NCI-H69 (cell line): ENCODE measurements at regions not wholly inside any gene's neighbourhood (a gene's known extent, or its start where the extent isn't known, plus 50 kb on each side); places are given as distances from the start of the nearest gene placed in this dataset.
"Not testable (repeated sequence)": the region's sequence is repeated elsewhere in the genome, so short reads cannot be mapped to it uniquely, and the experiment has no call there.

Experiments used
- DNase-seq: peaks from one replicate; lab custom pipeline; 2025; lab: John Stamatoyannopoulos, UW

- DNase-seq: no peak
These were observed 62.1 kb upstream of the TEKT1 start for GRCh38 chr17:6893382-6894205.

GRCh38 chr17:6894206-6894528, 62.6 kb upstream of the TEKT1 start:
- DNase-seq: no peak

- DNase-seq: no peak
These were observed 69.6 kb upstream of the TEKT1 start for GRCh38 chr17:6901086-6901485.

- no peak for DNase-seq
These were observed 71.9 kb upstream of the TEKT1 start for GRCh38 chr17:6903326-6903900.

GRCh38 chr17:6908807-6909206, 77.3 kb upstream of the TEKT1 start:
- no peak for DNase-seq

GRCh38 chr17:6910987-6911603, 79.6 kb upstream of the TEKT1 start:
- peak; percentile 30 for DNase-seq

GRCh38 chr17:6912110-6913051, 80.9 kb upstream of the TEKT1 start:
- no peak for DNase-seq

GRCh38 chr17:6913608-6914443, 82.0 kb upstream of the ALOX12 start:
- DNase-seq: peak; percentile 71

GRCh38 chr17:6914711-6915110, 81.1 kb upstream of the ALOX12 start:
- DNase-seq: peak; percentile 51

GRCh38 chr17:6915620-6916019, 80.2 kb upstream of the ALOX12 start:
- no peak for DNase-seq

- DNase-seq: no peak
These were observed 76.7 kb upstream of the ALOX12 start for GRCh38 chr17:6919158-6919557.

GRCh38 chr17:6923385-6923784, 72.5 kb upstream of the ALOX12 start:
- no peak for DNase-seq

GRCh38 chr17:6924208-6924607, 71.6 kb upstream of the ALOX12 start:
- no peak for DNase-seq

GRCh38 chr17:6926667-6927066, 69.2 kb upstream of the ALOX12 start:
- DNase-seq: no peak

- DNase-seq: no peak
These were observed 68.3 kb upstream of the ALOX12 start for GRCh38 chr17:6927290-6928126.

- DNase-seq: no peak
These were observed 67.7 kb upstream of the ALOX12 start for GRCh38 chr17:6928193-6928592.

GRCh38 chr17:6930749-6931148, 65.1 kb upstream of the ALOX12 start:
- DNase-seq: no peak

- not testable (repeated sequence) for DNase-seq
These were observed 61.3 kb upstream of the ALOX12 start for GRCh38 chr17:6934544-6934943.

GRCh38 chr17:6936370-6937028, 59.4 kb upstream of the ALOX12 start:
- peak; percentile 13 for DNase-seq

- no peak for DNase-seq
These were observed 57.2 kb upstream of the ALOX12 start for GRCh38 chr17:6938637-6939036.
